GM19351 (cell line): ENCODE measurements at regions not wholly inside any gene's neighbourhood (a gene's known extent, or its start where the extent isn't known, plus 50 kb on each side); places are given as distances from the start of the nearest gene placed in this dataset.

Source experiments
- ATAC-seq: cut with Tn5 transposase; IDR thresholded peaks from one replicate; pipeline ENCODE4 v1.9.1; 2021; ENCODE audit warnings: mild to moderate bottlenecking, moderate library complexity; ENCODE audit not compliant: unreplicated experiment

DNA sequence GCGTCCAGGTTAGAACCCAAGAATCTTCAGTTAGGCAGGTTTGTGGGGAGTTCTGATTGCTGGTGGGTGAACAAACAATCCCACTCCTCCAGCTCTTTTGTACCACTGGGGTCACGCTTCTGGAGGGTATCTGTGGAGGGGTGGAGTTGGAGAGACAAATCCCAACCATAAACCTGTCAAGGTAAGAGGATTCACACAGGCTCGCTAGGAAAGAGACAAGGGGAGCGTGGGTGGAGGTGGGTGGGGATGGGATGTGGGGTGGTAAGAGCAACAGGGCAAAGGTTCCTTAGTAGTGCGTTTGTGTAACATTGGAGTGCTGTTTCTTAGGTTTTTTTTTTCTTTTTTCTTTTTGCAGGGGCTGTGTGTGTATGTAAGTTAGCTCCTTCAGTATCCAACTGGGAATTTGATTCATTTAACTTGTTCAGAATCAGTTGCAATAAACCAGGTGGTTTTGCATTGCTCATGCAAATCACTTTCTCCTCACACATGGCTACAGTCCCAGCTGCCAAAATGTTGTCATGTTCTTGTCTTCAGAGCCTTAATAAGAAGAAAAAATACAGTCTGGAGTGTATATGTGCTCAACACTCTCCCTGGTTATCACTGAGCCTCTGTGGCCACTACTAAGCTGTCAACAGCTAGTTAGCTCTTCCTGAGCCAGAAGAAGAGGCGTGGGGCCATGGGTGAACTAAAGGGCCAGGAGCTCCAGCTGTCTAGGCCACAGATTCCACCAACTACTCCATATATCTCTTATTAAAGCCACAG lies 164.0 kb upstream of the RAD23B start:
- ATAC-seq: no peak

DNA sequence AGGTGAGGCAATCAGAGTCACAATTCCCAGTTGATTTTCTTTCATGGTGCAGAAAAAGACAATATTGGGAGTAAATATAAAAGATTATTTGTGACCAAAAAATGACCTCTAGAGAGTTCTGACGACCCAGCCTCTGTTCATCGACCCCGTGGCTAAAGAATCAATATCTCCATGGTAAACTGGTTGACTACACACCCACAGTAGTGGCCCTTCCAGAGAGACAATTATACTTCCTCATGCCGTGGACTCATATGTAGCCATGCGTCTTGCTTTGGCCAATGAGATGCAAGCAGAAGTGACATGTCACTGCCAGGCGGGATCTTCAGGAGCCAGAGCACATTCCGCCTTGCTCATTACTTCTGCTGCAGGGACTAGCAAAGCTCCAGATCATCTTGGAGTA lies 163.3 kb upstream of the RAD23B start:
- no peak for ATAC-seq

DNA sequence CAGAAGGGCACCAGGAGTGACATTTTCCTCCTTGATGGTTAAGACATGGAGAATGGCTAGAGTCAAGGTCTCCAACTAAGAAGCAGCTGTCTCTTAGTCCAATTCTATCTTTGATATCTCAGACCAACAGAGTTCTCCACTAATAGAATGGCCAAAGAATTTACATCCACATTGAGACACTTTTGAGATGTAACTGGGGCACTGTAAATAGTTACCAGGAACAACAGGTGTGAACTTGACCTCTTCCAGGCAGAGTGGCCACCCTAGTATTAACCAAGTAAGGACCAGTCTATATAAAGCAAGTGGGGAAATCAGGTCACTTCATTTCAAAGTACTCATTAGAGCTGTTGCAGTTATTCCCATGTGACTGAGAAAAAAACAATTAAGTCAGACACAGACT lies 159.7 kb upstream of the RAD23B start:
- no peak for ATAC-seq

DNA sequence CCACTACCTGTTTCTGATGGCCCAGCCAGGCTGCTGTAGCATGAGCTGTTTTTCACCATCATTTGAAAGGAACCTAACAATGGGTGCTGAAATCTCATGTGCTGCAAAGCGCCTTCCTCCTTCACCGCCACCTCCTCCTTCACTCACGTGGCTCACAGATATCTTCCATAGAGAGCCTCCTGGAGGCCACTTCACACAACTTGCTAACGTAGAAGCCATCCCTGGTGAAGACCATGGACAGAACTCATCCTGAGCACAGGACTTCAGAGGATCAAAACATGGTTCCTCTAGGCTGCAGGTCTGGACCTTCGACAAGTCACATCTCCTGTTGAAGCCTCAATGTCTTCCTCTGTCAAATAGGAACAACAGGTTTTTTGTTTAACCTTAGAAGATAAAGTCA lies 155.5 kb upstream of the RAD23B start:
- no peak for ATAC-seq

DNA sequence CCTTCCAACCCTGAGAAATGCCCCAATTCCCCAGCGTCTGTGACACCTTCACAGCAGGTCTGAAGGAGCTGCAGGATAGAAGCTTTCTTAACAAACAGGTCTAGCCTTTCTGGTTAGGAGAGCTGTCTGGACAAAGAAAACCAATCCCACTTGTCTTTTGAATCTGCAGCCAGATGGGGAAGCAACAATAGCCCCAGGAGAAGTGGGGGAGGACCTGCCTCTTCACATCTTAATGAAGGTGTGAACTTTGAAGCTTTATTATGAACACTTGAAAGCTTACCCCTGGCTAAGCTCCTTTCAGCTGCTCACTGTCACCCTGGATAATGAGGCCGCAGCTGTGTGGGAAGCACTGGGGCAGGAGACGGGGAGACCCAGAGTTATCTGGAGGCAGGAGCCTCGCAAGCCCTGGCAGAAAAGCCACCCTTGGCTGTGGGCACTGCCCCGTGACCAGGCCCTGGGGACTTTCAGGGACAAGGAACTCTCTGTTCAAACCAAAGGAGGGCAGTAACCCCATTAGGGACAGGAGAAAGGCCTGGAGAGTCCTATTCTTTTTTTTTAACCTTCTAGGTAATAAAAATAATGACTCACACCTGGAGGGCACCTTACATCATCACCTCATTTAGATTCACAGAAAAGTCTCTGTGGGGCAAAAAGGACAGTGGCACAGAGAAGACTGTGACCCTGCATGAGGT lies 151.8 kb upstream of the RAD23B start:
- ATAC-seq: no peak

DNA sequence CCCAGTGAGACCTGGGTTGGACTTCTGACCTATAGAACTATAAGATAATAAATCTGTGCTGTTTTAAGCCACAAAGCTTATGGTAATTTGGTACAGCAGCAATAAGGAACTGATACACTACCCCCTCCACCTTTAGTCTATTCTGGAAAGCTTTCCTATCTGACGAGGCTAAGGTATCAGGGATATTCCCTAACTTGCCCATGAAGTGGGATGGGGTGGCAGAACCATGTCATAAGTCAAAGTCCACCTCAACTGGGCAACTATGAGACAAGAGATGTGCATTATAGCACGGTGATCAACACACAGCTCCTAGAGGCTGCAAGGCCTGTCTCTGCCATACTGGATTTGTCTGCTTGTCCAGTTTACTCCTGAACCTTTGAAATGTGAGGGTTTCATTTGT lies 146.8 kb upstream of the RAD23B start:
- ATAC-seq: no peak

DNA sequence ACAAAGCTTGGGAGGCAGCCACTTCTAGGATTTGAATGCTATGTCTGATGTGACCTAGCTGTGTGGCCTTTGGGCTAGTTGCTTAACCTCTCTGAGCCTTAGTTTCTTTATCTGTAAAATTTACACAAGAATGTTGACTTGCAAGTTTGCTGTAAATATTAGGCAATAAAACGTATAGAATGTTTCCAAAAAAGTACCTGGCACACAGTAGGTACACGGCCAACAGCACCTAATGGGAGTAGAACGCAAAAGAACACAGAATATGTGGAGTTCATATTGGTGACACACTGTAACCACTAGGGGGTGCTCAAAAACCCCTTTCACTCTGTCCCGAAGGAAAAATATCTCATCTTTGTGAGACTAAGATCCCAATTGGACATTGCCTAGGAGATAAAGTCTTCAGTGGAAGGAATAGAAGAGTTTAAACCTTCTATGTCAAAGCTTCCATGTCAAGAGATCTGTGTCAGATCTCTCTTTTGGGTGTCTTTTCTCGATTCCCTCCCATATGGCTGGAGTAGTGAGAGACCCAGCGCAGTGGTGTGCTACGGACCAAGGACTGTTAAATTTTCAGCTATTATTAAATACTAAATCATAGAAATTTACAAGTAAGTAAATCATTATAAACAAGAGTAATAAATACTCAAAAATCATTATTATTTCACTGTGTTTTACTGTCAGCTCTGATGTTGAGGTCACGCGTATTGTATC lies 145.4 kb upstream of the RAD23B start:
- peak; percentile 60 for ATAC-seq

DNA sequence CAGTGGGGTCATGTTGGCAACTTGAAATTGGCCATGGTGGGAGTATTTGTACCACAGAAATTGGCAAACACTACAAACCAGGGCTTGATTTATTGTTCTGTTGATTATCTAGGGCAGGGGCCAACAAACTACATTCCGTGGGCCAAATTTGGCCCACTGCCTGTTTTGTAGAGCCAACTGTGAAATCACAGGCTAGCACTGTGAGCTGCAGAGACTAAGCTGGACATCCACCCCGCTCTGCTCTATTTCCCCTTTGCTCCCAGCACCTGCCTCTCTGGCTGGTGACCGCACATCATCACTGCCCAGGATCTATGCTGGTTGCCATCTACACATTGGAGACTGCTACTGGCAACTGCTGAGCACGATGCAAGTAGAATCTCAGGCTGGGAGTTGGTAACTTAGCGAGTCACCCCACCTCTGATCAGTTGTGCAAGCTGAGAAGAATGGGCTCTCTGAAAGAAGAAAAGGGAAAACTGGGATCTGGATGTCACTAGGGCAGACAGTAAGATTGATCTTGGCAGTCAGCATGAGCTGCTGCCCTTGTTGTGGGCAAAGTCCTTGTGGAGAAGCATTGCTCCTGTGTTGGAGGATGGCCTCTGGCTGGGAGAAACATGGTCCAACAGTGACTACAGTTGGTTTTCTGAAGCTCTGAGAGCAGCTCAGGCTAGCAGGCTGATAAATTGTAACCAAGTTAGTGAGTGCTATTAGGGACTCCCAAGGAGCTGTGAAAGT lies 144.7 kb upstream of the RAD23B start:
- no peak for ATAC-seq

DNA sequence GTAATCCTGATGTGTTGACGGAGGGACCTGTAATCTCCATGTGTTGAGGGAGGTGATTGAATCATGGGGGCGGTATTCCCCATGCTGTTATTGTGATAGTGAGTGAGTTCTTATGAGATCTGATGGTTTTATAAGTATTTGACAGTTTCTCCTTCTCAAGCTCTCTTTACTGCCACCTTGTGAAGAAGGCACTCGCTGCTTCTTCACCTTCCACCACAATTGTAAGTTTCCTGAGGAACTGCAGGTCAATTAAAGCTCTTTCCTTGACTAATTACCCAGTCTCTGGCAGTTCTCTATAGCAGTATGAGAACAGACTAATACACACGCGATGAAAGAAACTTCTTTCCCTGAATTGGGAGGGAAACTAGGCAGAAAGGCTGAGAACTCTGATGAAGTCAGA lies 141.1 kb upstream of the RAD23B start:
- ATAC-seq: no peak

DNA sequence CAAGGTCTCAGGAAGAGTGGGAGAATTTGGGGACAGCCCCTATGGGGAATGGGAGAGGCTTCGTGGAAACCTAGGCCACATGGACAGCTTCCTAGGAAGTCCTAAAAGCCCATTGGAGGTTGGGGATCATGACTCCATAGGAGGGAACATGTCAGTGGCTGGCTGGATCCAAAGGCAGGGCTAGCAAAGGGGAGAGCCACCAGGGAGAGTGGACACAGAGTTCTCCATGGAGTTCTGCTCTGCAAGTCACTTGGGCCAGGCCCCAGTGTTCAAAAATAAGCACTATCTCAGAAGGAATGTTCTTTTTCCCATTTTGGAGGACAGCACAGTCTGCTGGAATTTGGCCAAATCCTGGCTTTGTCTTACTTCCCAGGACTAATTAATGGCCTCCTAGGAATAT lies 140.6 kb upstream of the RAD23B start:
- no peak for ATAC-seq

DNA sequence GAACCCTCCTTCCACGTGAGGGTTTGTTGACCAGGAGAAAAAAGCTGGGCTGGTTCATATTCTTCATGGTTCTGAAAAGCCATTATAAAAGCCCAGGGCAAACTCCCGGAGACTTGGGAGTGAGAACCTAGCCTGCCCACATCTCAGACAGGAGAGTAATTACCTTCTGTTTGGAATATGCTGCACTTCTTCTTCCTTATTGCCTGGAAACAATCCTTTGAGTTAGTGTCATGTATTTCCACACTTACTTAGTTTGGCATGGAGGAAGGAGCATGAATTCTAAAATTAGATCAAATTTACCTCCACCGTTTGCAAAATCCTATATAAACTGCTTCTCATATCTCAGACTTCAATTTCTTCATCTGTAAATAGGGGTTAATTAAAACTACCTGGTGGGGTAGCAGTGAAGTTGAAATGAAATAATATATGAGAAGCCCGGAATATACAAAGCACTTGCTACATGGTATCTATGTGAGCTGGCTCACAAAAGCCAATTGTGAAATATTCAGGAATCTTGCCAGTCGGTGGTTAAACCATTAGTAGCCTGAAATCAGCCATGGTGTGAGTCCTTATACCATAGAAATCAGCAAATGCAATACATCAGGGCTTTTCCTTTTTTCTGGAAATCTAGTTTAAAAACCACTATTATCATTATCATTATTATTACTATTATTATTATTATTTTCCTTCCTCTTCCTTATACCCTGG lies 140.0 kb upstream of the RAD23B start:
- no peak for ATAC-seq

DNA sequence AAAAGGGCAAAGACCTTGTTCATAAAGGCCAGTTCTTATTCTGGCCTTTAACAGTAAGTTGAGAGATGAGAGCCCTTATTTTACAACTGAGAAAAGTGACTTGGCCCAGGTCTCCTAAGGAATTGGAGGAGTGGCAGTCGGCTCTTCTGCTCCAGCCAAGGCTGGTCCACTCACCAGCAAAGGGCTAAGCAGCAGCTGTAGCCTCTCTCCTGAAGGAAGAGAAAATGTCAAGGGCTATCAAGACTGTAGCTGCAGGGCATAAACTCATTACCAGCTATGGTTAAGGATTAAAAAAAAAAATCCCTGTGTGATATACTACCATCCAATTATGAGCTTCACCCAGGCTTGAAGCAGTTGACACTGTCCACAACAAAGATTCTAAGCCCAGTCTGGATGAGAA lies 138.6 kb upstream of the RAD23B start:
- no peak for ATAC-seq

DNA sequence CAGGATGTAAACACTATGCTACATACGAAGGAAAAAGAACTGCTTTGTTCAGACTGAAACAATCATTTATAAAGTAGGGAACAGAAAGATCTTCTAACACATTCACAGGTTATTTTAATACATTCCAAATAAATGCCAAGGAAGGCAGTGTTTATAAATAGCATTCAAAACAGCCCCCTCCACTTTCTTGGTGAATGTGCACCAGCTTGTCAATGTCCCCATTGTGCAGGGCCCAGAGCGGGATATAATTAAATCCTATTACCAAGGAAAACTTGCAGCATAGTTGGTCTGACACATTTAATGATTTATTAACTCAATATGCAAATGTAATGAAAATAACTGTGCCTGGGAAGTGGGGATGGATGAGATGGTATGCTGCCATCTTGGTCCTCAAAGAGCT lies 135.9 kb upstream of the RAD23B start:
- ATAC-seq: no peak

DNA sequence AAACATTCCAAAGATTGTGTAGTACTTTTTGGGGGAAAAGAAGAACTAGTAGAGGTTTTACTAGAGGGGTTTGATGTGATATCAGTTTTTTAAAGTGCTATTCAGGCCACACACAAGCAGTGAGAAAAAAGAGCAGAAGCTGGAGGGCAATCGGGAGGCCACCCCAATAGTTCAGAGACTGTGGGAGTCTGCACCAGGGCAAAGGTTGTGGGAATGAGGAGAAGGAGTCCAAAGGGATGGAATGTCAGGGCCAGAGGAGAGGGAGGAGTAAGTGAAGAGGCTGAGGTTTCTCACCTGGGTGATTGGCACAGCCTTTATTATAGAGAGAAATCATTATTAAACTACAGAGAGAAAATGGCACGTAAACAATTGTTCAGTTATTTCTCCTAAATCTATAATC lies 134.9 kb upstream of the RAD23B start:
- no peak for ATAC-seq

DNA sequence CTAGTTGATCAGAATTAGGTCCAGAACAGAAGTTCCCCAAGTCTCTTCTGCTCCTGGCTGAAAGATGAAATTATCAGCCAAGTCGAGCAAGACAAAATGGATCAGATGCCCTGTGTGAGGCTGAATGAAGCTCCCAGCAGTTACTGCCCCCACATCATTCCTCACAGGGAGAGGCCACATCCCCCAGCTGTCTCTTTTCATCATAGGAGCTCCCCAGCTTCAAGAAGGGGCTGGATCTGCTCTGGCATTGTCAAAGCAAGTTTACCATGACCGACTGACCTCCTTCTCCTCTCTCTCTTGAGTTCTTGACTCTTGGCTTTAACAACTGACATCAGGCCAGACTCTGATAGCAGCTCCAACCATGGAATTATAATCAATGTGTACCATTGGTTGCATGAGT lies 133.3 kb upstream of the RAD23B start:
- ATAC-seq: no peak

DNA sequence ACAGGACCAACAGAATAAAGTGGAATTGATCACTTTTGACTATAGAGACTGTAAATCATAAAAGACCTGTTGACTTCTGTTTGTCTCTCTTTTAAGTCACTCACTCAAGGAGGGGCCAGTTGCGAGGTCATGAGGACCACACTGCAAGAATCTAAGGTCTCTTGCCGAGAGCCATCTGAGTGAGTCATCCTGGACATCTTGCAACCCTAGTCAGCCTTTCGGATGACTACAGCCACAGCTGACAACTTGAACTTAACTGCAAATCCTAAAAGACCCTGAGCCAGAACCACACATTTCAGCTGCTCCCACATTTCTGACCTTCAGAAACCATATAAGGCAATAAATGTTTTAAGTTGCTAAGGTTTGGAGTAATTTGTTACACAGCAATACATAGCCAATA lies 129.7 kb upstream of the RAD23B start:
- ATAC-seq: no peak

DNA sequence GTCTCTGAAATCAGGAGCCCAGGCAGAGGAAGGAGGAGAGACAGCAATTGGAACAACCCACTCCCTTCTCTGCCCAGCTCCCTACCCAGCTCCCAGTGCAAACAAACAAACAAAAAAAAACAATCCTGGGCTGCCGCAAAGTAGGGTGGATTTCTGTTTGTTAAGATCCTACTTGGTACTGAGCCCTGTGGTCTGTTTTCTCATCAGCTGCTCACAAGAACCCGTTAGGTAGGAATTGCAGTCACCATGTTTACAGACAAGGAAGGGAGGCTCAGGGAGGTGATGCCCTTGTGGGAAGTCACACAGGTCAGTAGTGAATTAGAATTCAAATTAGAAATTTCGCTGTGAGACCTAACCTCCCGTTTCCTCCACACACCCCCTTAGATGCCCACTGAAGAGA lies 128.8 kb upstream of the RAD23B start:
- no peak for ATAC-seq

DNA sequence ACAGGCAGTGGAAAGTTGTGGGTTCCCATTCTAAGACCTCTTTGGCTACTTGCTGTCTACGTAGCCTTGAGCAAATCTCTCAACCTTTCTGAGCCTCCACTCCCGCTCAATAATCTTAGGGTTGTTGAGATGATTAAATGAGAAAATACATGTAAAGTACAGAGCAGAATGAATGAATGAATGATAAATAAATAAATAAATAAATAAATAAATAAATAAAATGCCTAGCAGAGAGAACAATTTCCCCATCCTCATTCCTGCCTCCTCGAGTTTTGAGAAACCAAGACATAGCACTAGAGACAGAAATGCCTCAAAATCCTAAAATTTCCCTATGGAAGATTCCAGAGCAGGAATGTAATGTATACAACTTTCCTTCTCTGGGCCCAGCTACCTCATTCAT lies 128.3 kb upstream of the RAD23B start:
- ATAC-seq: no peak

DNA sequence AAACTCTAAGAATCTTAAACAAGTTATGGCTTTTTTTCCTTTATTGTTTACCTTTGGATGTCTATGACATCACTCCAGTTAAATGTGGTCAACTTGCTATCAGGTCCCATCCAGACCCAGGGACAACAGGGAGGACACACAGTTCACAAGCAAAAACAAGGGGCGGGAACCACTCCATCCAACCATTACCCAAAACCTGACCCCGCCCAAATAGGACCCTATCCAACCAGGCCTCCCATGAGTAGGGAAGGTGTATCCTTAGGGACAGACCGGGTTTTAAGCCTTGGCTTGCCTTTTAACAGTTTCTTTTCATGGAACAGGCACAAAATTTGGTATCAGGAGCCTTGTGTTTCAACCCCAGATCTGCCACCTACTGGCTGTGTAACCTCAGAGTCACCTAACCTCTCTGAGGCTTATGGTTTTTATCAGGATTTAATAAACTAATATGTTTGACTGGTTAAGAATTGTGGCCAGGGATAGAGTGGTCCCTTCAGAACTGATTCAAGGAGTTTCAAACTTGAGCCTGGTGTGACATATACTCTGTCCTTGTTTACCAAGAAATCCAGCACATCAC lies 127.7 kb upstream of the RAD23B start:
- no peak for ATAC-seq

DNA sequence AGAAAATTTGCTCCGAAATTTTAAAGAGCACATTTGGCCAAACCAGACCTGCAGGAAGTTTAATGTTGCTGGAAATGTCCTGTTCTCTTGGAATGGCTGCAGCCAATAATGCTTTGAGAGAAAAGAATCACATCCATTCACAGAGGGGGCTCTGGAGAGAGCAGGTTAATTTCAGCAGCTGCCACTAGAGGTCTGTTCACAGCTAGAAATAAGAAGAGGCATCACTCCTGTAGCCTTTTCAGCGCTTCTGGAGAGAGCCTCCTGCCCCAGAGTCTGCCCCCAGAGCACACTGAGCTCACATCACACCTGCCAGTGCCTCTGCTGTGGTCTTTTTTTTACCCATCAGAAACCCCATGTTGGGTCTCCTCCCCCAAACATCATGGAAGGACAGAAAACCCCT lies 124.8 kb upstream of the RAD23B start:
- ATAC-seq: peak; percentile 94

DNA sequence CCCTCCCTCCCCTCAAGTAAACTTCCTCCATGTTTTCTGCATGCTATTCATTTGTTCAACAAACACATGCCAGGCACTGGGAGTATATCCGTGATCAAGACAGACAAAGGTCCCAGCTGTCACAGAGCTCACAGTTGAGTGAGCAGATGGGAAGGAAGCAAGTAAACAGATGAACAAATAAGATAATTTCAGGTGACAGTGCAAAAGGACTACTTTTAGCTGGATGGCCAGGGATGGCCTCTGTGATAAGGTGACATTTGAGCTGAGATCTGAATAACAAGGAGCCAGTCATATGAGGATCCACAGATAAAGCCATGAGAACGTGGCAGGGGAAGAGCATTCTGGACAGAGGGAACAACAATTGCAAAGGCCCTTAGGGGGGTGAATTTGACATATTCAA lies 121.7 kb upstream of the RAD23B start:
- no peak for ATAC-seq
